H1 (cell line): ENCODE measurements at regions not wholly inside any gene's neighbourhood (a gene's known extent, or its start where the extent isn't known, plus 50 kb on each side); places are given as distances from the start of the nearest gene placed in this dataset.

Experiments used
- CTCF ChIA-PET: fragments of 300-600 bp; sonication (Branson Sonifier 250); formaldehyde crosslinking; loops from one replicate; lab custom pipeline; 2021; ENCODE audit not compliant: partially characterized antibody; lab: Charles Lee
- POLR2A ChIA-PET: fragments of 300-600 bp; sonication (Branson Sonifier 250); formaldehyde crosslinking; loops from one replicate; lab custom pipeline; 2021; ENCODE audit warnings: inconsistent platforms; ENCODE audit not compliant: partially characterized antibody; lab: Charles Lee
- DNase-seq, 2 experiments: peaks; one replicate each; pipeline versions ENCODE4 v3.0.0 to v3.0.0-alpha.2; 2010 to 2022; ENCODE audit warnings: low spot score in 2 of 2, low read depth in 1 of 2, mixed read lengths in 1 of 2
- FAIRE-seq: peaks from 2 replicates; lab custom pipeline; 2011; peaks lifted over from hg19 to GRCh38; lab: Jason Lieb, UNC
- H2AFZ ChIP-seq: 2 replicates; pipeline ENCODE4 v1.8.1; 2012; ENCODE audit warnings: low read length, inconsistent platforms
- H2AK5ac ChIP-seq: 2 replicates; pipeline ENCODE4 v1.6.1; 2013; ENCODE audit warnings: low read depth, low read length
- H2BK120ac ChIP-seq: replicated peaks from 2 replicates; pipeline ENCODE3; 2013; ENCODE audit warnings: low read depth, low read length, inconsistent platforms
- H2BK12ac ChIP-seq: 2 replicates; pipeline ENCODE4 v1.6.1; 2013; ENCODE audit warnings: low read depth, low read length
- H2BK15ac ChIP-seq: 2 replicates; pipeline ENCODE4 v1.6.1; 2013; ENCODE audit warnings: low read length
- H2BK20ac ChIP-seq: 2 replicates; pipeline ENCODE4 v1.6.1; 2013; ENCODE audit warnings: low read length
- H2BK5ac ChIP-seq: 2 replicates; pipeline ENCODE4 v1.6.1; 2013; ENCODE audit warnings: low read depth, low read length
- H3K14ac ChIP-seq: 2 replicates; pipeline ENCODE4 v1.6.1; 2013; ENCODE audit warnings: inconsistent platforms; ENCODE audit not compliant: insufficient read length
- H3K18ac ChIP-seq: 2 replicates; pipeline ENCODE4 v1.6.1; 2013; ENCODE audit warnings: low read length; ENCODE audit errors: extremely low read depth
- H3K23ac ChIP-seq: 2 replicates; pipeline ENCODE4 v1.6.1; 2013; ENCODE audit warnings: inconsistent platforms; ENCODE audit not compliant: insufficient read length
- H3K23me2 ChIP-seq: 2 replicates; pipeline ENCODE4 v1.6.1; 2013; ENCODE audit warnings: low read depth, low read length
- H3K27ac ChIP-seq: 2 replicates; pipeline ENCODE4 v1.6.1; 2011; ENCODE audit warnings: low read depth, low read length, inconsistent platforms
- H3K27me3 ChIP-seq, 4 experiments: replicated peaks in 1 of 4; 1 replicate in 1 of 4; 2 replicates in 3 of 4; pipeline versions ENCODE4 v1.6.1 to v1.8.1; 2011 to 2013; ENCODE audit warnings: low read length in 3 of 4, mild to moderate bottlenecking in 3 of 4, inconsistent platforms in 2 of 4, mixed read lengths in 2 of 4, moderate library complexity in 1 of 4; ENCODE audit not compliant: control insufficient read depth in 3 of 4, insufficient read depth in 3 of 4; ENCODE audit errors: extremely low read depth in 1 of 4
- H3K36me3 ChIP-seq, 4 experiments: 2 replicates each; pipeline versions ENCODE4 v1.6.1 to v1.8.1; 2011 to 2013; ENCODE audit warnings: mild to moderate bottlenecking in 4 of 4, low read length in 3 of 4, moderate library complexity in 2 of 4, control low read depth in 1 of 4, inconsistent platforms in 1 of 4; ENCODE audit not compliant: insufficient read depth in 4 of 4, control insufficient read depth in 2 of 4
- H3K4ac ChIP-seq: replicated peaks from 2 replicates; pipeline ENCODE3; 2013; ENCODE audit warnings: low read length, low read depth, mixed read lengths, inconsistent platforms; ENCODE audit not compliant: insufficient read length
- H3K4me1 ChIP-seq, 4 experiments: replicated peaks in 1 of 4; 1 replicate in 1 of 4; 2 replicates in 3 of 4; pipeline versions ENCODE4 v1.6.1 to v1.8.1; 2011 to 2013; ENCODE audit warnings: low read length in 3 of 4, inconsistent platforms in 2 of 4, mixed read lengths in 1 of 4; ENCODE audit not compliant: insufficient read depth in 4 of 4, control insufficient read depth in 3 of 4
- H3K4me2 ChIP-seq, 2 experiments: 2 replicates each; pipeline versions ENCODE4 v1.6.1 to v1.8.1; 2011 to 2013; ENCODE audit warnings: low read depth in 2 of 2, low read length in 2 of 2, control low read depth in 1 of 2, inconsistent platforms in 1 of 2, mild to moderate bottlenecking in 1 of 2; ENCODE audit not compliant: insufficient read depth in 1 of 2
- H3K4me3 ChIP-seq, 4 experiments: fragments of 200-600, 300-600 bp in 1 of 4; sonication (generic), shearing (Covaris generic), sonication (Bioruptor Twin) in 1 of 4; 2 replicates each; pipeline versions ENCODE4 v1.5.1 to v1.8.1; 2011 to 2016; ENCODE audit warnings: low read length in 4 of 4, low read depth in 3 of 4, control low read depth in 2 of 4, inconsistent platforms in 2 of 4, mild to moderate bottlenecking in 2 of 4, mixed read lengths in 1 of 4, moderate library complexity in 1 of 4; ENCODE audit not compliant: insufficient read depth in 2 of 4; ENCODE audit errors: extremely low read depth in 1 of 4
- H3K56ac ChIP-seq: replicated peaks from 2 replicates; pipeline ENCODE3; 2013; ENCODE audit warnings: low read depth, mild to moderate bottlenecking, mixed read lengths, low read length, inconsistent platforms; ENCODE audit not compliant: insufficient read length
- H3K79me1 ChIP-seq: 2 replicates; pipeline ENCODE4 v1.6.1; 2013; ENCODE audit warnings: low read depth, low read length, control low read depth
- H3K79me2 ChIP-seq, 2 experiments: 2 replicates each; pipeline versions ENCODE4 v1.6.1 to v1.8.1; 2012 to 2013; ENCODE audit warnings: low read length in 2 of 2, mild to moderate bottlenecking in 2 of 2, inconsistent platforms in 1 of 2; ENCODE audit not compliant: insufficient read depth in 2 of 2, control insufficient read depth in 1 of 2
- H3K9ac ChIP-seq, 4 experiments: replicated peaks in 1 of 4; 1 replicate in 1 of 4; 2 replicates in 3 of 4; pipeline versions ENCODE4 v1.6.1 to v1.8.1; 2011 to 2013; ENCODE audit warnings: low read depth in 3 of 4, low read length in 3 of 4, control low read depth in 2 of 4, mild to moderate bottlenecking in 2 of 4, moderate library complexity in 2 of 4, inconsistent platforms in 1 of 4; ENCODE audit errors: extremely low read depth in 1 of 4
- H3K9me3 ChIP-seq, 2 experiments: 2 replicates each; pipeline versions ENCODE4 v1.6.1 to v1.8.1; 2012 to 2013; ENCODE audit warnings: mild to moderate bottlenecking in 2 of 2, moderate library complexity in 2 of 2, control low read depth in 1 of 2, inconsistent platforms in 1 of 2, low read depth in 1 of 2, low read length in 1 of 2, mixed read lengths in 1 of 2; ENCODE audit not compliant: insufficient read depth in 2 of 2
- H4K20me1 ChIP-seq, 2 experiments: replicated peaks in 1 of 2; 2 replicates each; pipeline versions ENCODE3 to v1.8.1; 2011 to 2013; ENCODE audit warnings: inconsistent platforms in 2 of 2, low read length in 2 of 2, mild to moderate bottlenecking in 1 of 2; ENCODE audit not compliant: insufficient read depth in 2 of 2, control insufficient read depth in 1 of 2
- H4K5ac ChIP-seq: 2 replicates; pipeline ENCODE4 v1.6.1; 2013; ENCODE audit warnings: low read length, low read depth, mixed read lengths, inconsistent platforms; ENCODE audit not compliant: insufficient read length
- H4K8ac ChIP-seq: 2 replicates; pipeline ENCODE4 v1.8.0; 2013; ENCODE audit warnings: mild to moderate bottlenecking, moderate library complexity, low read length, inconsistent platforms; ENCODE audit not compliant: insufficient read depth; ENCODE audit errors: extremely low read depth
- H4K91ac ChIP-seq: replicated peaks from 2 replicates; pipeline ENCODE3; 2013; ENCODE audit warnings: low read length, mixed read lengths, inconsistent platforms; ENCODE audit not compliant: insufficient read length
- EGR1 ChIP-seq: IDR thresholded peaks from 2 replicates; pipeline ENCODE4 v1.6.1; 2011; ENCODE audit warnings: low read depth, low read length, borderline replicate concordance
- JUND ChIP-seq: IDR thresholded peaks from 2 replicates; pipeline ENCODE4 v1.6.1; 2011; ENCODE audit warnings: mild to moderate bottlenecking, improper control_type of control experiment, low read length
- NRF1 ChIP-seq: IDR thresholded peaks from 2 replicates; pipeline ENCODE4 v1.6.1; 2011; ENCODE audit warnings: mild to moderate bottlenecking, low read depth, low read length, improper control_type of control experiment
- SIN3A ChIP-seq, 2 experiments: IDR thresholded peaks in 1 of 2; conservative IDR thresholded peaks in 1 of 2; 2 replicates each; pipeline ENCODE4 v1.6.1; 2011 to 2012; ENCODE audit warnings: low read length in 2 of 2, improper control_type of control experiment in 1 of 2, low read depth in 1 of 2, mild to moderate bottlenecking in 1 of 2
- WGBS, 2 experiments: shearing (Covaris generic) in 1 of 2; methylation state at CpG; one replicate each; pipeline versions ENCODE4 v1.1.6 to v1.1.7; 2013 to 2015; ENCODE audit warnings: low lambda C conversion rate in 2 of 2, mixed read lengths in 2 of 2, inconsistent platforms in 1 of 2, low coverage in 1 of 2, missing lambda C conversion rate in 1 of 2; ENCODE audit not compliant: insufficient replicate concordance in 2 of 2, insufficient coverage in 1 of 2, insufficient read length in 1 of 2; ENCODE audit errors: extremely low coverage in 1 of 2, missing lambda C conversion rate in 1 of 2; 5-methylcytosine and 5-hydroxymethylcytosine counted together
- TF ChIP-seq, protein P1 (sequence below): IDR thresholded peaks from 2 replicates; pipeline ENCODE4 v1.6.1; 2011; ENCODE audit warnings: low read depth, mild to moderate bottlenecking, low read length; ENCODE audit not compliant: insufficient read depth

DNA sequence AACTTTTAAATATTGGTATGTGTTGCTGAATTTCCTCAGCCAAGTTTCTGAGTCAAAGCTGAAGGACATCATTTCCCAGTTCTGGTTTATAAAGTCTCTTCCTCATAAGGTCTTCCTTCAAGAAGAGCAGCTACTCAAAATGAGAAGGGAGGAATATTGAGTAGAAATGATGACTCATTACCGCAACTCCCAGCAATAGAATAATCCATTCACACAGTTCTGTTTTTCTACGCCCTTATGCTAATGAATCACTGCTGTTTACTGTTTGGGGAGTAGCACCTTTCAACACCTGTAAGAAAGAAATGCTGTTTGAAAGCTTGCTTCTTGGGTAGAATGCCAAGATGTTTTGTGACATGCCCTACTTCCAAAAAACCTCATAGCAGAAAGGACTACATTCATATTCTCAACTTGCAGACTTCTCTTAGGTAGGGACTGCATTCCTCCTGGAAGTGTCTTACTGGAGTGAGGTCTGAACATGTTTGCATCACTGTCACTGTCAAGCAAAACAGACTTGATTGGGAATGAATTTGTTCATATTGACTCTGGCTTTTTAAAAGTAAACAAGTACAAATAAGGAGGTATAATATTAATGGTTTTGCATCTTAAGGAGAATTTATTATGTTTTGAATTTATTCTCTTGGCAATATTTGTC lies 147.2 kb upstream of the BANK1 start:
- H2BK5ac ChIP-seq, result no peak overlapping the region
- H2BK12ac ChIP-seq, result no peak overlapping the region
- H3K14ac ChIP-seq, result no peak overlapping the region
- no peaks in the 10 kb centered on the region for H3K79me2 ChIP-seq
- H3K36me3 ChIP-seq, result no peaks in the 10 kb centered on the region
- no peaks in the 10 kb centered on the region for H3K79me1 ChIP-seq
- no peak overlapping the region for H4K8ac ChIP-seq
- no peak overlapping the region for H2BK20ac ChIP-seq
- no peak for FAIRE-seq
- H3K4me3 ChIP-seq, result no peak overlapping the region
- H3K27me3 ChIP-seq, result no peaks in the 10 kb centered on the region
- H3K4ac ChIP-seq, result no peak overlapping the region
- TF ChIP-seq SIN3A (conservative IDR thresholded peaks at IDR 0.05 in 1 of 2, IDR thresholded peaks at IDR 0.05 in 1 of 2; ENCODE audit: low read depth in 1 of 2, low read length in 2 of 2) (no peak), EGR1 (no peak), JUND (0 out of 2 replicates have a peak, but pooled peaks have one; percentile 8), NRF1 (no peak)
- TF ChIP-seq, protein P1, sequence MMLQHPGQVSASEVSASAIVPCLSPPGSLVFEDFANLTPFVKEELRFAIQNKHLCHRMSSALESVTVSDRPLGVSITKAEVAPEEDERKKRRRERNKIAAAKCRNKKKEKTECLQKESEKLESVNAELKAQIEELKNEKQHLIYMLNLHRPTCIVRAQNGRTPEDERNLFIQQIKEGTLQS, result no peak
- TF ChIP-seq, all 59 proteins: peak for 1
- H3K27ac ChIP-seq, result no peak overlapping the region
- H2AFZ ChIP-seq, result peak overlapping the region; percentile 71; the same call in 1 of the 2 replicates
- POLR2A ChIA-PET, result no interaction called here
- H3K4me2 ChIP-seq, result no peak overlapping the region
- no peak overlapping the region for H3K23ac ChIP-seq
- CTCF ChIA-PET, result no interaction called here
- no peak overlapping the region for H2AK5ac ChIP-seq
- H2BK15ac ChIP-seq, result no peak overlapping the region
- DNase-seq, result no peak
- no peak overlapping the region for H3K9ac ChIP-seq
- 76% methylated on average over 2 of the region's 2 CpGs; no CpG with 5 or more reads in 1 of the 2 experiments for WGBS, 2 experiments
- H3K18ac ChIP-seq, result no peak overlapping the region
- no peak overlapping the region for H4K91ac ChIP-seq
- H4K20me1 ChIP-seq, result no peaks in the 10 kb centered on the region
- no peak overlapping the region for H2BK120ac ChIP-seq
- H3K9me3 ChIP-seq, result no peaks in the 10 kb centered on the region
- no peak overlapping the region for H3K56ac ChIP-seq
- H3K4me1 ChIP-seq, result peaks cover 0 to 7% (median 2%) of the 10 kb centered on the region in 4 experiments; a peak in 3 of 7 replicates
- H4K5ac ChIP-seq, result no peak overlapping the region
- H3K23me2 ChIP-seq, result no peaks in the 10 kb centered on the region; the same call in 1 of the 2 replicates
